Liver (tissue), 7 donors: ENCODE measurements at regions not wholly inside any gene's neighbourhood (a gene's known extent, or its start where the extent isn't known, plus 50 kb on each side); places are given as distances from the start of the nearest gene placed in this dataset.

Source experiments
- DNase-seq: peaks from one replicate; pipeline ENCODE4 v3.0.0-alpha.2; 2017; ENCODE audit warnings: low spot score
- H3K27ac ChIP-seq, 2 donors: one replicate each; pipeline ENCODE4 v1.7.0; 2013; ENCODE audit warnings: inconsistent platforms in 2 of 2, low read length in 2 of 2, control low read depth in 1 of 2, low read depth in 1 of 2, mild to moderate bottlenecking in 1 of 2
- H3K27me3 ChIP-seq, 4 donors: one replicate each; pipeline versions ENCODE4 v1.6.1 to v1.7.0; 2013; ENCODE audit warnings: low read length in 3 of 4, inconsistent platforms in 1 of 4, mild to moderate bottlenecking in 1 of 4, moderate library complexity in 1 of 4; ENCODE audit not compliant: control insufficient read depth in 4 of 4, insufficient read depth in 4 of 4
- H3K36me3 ChIP-seq, 4 donors: one replicate each; pipeline versions ENCODE4 v1.6.1 to v1.7.0; 2013; ENCODE audit warnings: low read length in 3 of 4, mild to moderate bottlenecking in 3 of 4, low read depth in 1 of 4, moderate library complexity in 1 of 4; ENCODE audit not compliant: control insufficient read depth in 4 of 4, insufficient read depth in 3 of 4
- H3K4me1 ChIP-seq, 4 donors: one replicate each; pipeline versions ENCODE4 v1.6.1 to v1.7.0; 2013; ENCODE audit warnings: low read length in 3 of 4, mild to moderate bottlenecking in 3 of 4, moderate library complexity in 1 of 4; ENCODE audit not compliant: control insufficient read depth in 4 of 4, insufficient read depth in 4 of 4
- H3K4me3 ChIP-seq, 3 donors: one replicate each; pipeline versions ENCODE4 v1.6.1 to v1.7.0; 2013; ENCODE audit warnings: low read length in 3 of 3, control low read depth in 1 of 3, low read depth in 1 of 3, mild to moderate bottlenecking in 1 of 3
- H3K9ac ChIP-seq, 2 donors: one replicate each; pipeline ENCODE4 v1.7.0; 2013; ENCODE audit warnings: low read length in 2 of 2, mild to moderate bottlenecking in 2 of 2, moderate library complexity in 2 of 2, control low read depth in 1 of 2, low read depth in 1 of 2
- H3K9me3 ChIP-seq, 4 donors: one replicate each; pipeline versions ENCODE4 v1.6.1 to v1.7.0; 2013; ENCODE audit warnings: low read length in 3 of 4; ENCODE audit not compliant: control insufficient read depth in 4 of 4
- EGR1 ChIP-seq, 2 donors: IDR thresholded peaks; 2 replicates each; pipeline ENCODE4 v1.6.1; 2016 to 2018; ENCODE audit warnings: antibody characterized with exemption in 2 of 2, low read depth in 2 of 2
- FOXA1 ChIP-seq: IDR thresholded peaks from 2 replicates; pipeline ENCODE4 v1.6.1; 2016; ENCODE audit warnings: antibody characterized with exemption
- FOXA2 ChIP-seq: IDR thresholded peaks from 2 replicates; pipeline ENCODE4 v1.6.1; 2016; ENCODE audit warnings: antibody characterized with exemption
- GABPA ChIP-seq, 2 donors: IDR thresholded peaks in 1 of 2; conservative IDR thresholded peaks in 1 of 2; 2 replicates each; pipeline ENCODE4 v1.6.1; 2016; ENCODE audit warnings: antibody characterized with exemption in 2 of 2, mild to moderate bottlenecking in 1 of 2, moderate library complexity in 1 of 2
- HNF4A ChIP-seq, 2 donors: conservative IDR thresholded peaks; 2 replicates each; pipeline ENCODE4 v1.6.1; 2016; ENCODE audit warnings: antibody characterized with exemption in 2 of 2, mild to moderate bottlenecking in 2 of 2
- HNF4G ChIP-seq: IDR thresholded peaks from 2 replicates; pipeline ENCODE4 v1.6.1; 2016; ENCODE audit warnings: antibody characterized with exemption
- JUND ChIP-seq, 2 donors: IDR thresholded peaks; 2 replicates each; pipeline ENCODE4 v1.6.1; 2016; ENCODE audit warnings: antibody characterized with exemption in 2 of 2
- MAX ChIP-seq: IDR thresholded peaks from 2 replicates; pipeline ENCODE4 v1.6.1; 2016; ENCODE audit warnings: antibody characterized with exemption
- NR2F2 ChIP-seq: IDR thresholded peaks from 2 replicates; pipeline ENCODE4 v1.6.1; 2016; ENCODE audit warnings: antibody characterized with exemption
- RAD21 ChIP-seq, 2 donors: IDR thresholded peaks; 2 replicates each; pipeline ENCODE4 v1.6.1; 2016; ENCODE audit warnings: antibody characterized with exemption in 2 of 2, mild to moderate bottlenecking in 2 of 2
- RXRA ChIP-seq, 2 donors: IDR thresholded peaks; 2 replicates each; pipeline ENCODE4 v1.6.1; 2017 to 2018; ENCODE audit warnings: antibody characterized with exemption in 2 of 2, mild to moderate bottlenecking in 1 of 2
- SP1 ChIP-seq: IDR thresholded peaks from 2 replicates; pipeline ENCODE4 v1.6.1; 2018; ENCODE audit warnings: antibody characterized with exemption, mild to moderate bottlenecking
- TAF1 ChIP-seq: conservative IDR thresholded peaks from 2 replicates; pipeline ENCODE4 v1.6.1; 2016; ENCODE audit warnings: antibody characterized with exemption, mild to moderate bottlenecking
- YY1 ChIP-seq: IDR thresholded peaks from 2 replicates; pipeline ENCODE4 v1.6.1; 2016; ENCODE audit warnings: antibody characterized with exemption, mild to moderate bottlenecking
- TF ChIP-seq, protein P1 (sequence below): fragments of 150-350 bp; IDR thresholded peaks from 2 replicates; pipeline ENCODE4 v1.5.1; 2017; ENCODE audit warnings: improper control_type of control experiment, low read depth, low read length; ENCODE audit not compliant: missing input control
- TF ChIP-seq, protein P2 (sequence below): IDR thresholded peaks from 2 replicates; pipeline ENCODE4 v1.6.1; 2016; ENCODE audit warnings: antibody characterized with exemption, mild to moderate bottlenecking
- TF ChIP-seq, protein P3 (sequence below): IDR thresholded peaks from 2 replicates; pipeline ENCODE4 v1.6.1; 2016; ENCODE audit warnings: antibody characterized with exemption
- TF ChIP-seq, protein P4 (sequence below): IDR thresholded peaks from 2 replicates; pipeline ENCODE4 v1.6.1; 2016; ENCODE audit warnings: antibody characterized with exemption
- donor health status: healthy.
- donor health status: healthy.
- donor health status: healthy.
- donor health status: healthy.

- Histone ChIP-seq H3K9me3 (peaks cover 0 to 8% (median 3%) of the 10 kb centered on the region in 4 donors), H3K36me3 (no peaks in the 10 kb centered on the region), H3K27ac (peak overlapping the region in 1 of 2 donors; percentile 43), H3K4me1 (peaks cover 0 to 7% (median 2%) of the 10 kb centered on the region in 4 donors), H3K27me3 (no peaks in the 10 kb centered on the region), H3K9ac (no peak overlapping the region), H3K4me3 (no peak overlapping the region)
- TF ChIP-seq MAX (peak; percentile 77), HNF4G (peak; percentile 97), EGR1 (IDR thresholded peaks at IDR 0.05; ENCODE audit: low read depth in 2 of 2) (peak in 1 of 2 donors; percentile 57), SP1 (peak; percentile 98), FOXA2 (peak; percentile 81), GABPA (IDR thresholded peaks at IDR 0.05 in 1 of 2, conservative IDR thresholded peaks at IDR 0.05 in 1 of 2) (peak in 1 of 2 donors; percentile 49), RAD21 (IDR thresholded peaks at IDR 0.05) (peak; percentile 60 to 62), FOXA1 (peak; percentile 87), HNF4A (conservative IDR thresholded peaks at IDR 0.05) (peak; percentile 100), YY1 (peak; percentile 86), TAF1 (no peak), RXRA (IDR thresholded peaks at IDR 0.05) (peak; percentile 97), JUND (IDR thresholded peaks at IDR 0.05) (peak; percentile 79 to 92), NR2F2 (peak; percentile 57)
- TF ChIP-seq, protein P1, sequence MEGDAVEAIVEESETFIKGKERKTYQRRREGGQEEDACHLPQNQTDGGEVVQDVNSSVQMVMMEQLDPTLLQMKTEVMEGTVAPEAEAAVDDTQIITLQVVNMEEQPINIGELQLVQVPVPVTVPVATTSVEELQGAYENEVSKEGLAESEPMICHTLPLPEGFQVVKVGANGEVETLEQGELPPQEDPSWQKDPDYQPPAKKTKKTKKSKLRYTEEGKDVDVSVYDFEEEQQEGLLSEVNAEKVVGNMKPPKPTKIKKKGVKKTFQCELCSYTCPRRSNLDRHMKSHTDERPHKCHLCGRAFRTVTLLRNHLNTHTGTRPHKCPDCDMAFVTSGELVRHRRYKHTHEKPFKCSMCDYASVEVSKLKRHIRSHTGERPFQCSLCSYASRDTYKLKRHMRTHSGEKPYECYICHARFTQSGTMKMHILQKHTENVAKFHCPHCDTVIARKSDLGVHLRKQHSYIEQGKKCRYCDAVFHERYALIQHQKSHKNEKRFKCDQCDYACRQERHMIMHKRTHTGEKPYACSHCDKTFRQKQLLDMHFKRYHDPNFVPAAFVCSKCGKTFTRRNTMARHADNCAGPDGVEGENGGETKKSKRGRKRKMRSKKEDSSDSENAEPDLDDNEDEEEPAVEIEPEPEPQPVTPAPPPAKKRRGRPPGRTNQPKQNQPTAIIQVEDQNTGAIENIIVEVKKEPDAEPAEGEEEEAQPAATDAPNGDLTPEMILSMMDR = no peak
- TF ChIP-seq, protein P2, sequence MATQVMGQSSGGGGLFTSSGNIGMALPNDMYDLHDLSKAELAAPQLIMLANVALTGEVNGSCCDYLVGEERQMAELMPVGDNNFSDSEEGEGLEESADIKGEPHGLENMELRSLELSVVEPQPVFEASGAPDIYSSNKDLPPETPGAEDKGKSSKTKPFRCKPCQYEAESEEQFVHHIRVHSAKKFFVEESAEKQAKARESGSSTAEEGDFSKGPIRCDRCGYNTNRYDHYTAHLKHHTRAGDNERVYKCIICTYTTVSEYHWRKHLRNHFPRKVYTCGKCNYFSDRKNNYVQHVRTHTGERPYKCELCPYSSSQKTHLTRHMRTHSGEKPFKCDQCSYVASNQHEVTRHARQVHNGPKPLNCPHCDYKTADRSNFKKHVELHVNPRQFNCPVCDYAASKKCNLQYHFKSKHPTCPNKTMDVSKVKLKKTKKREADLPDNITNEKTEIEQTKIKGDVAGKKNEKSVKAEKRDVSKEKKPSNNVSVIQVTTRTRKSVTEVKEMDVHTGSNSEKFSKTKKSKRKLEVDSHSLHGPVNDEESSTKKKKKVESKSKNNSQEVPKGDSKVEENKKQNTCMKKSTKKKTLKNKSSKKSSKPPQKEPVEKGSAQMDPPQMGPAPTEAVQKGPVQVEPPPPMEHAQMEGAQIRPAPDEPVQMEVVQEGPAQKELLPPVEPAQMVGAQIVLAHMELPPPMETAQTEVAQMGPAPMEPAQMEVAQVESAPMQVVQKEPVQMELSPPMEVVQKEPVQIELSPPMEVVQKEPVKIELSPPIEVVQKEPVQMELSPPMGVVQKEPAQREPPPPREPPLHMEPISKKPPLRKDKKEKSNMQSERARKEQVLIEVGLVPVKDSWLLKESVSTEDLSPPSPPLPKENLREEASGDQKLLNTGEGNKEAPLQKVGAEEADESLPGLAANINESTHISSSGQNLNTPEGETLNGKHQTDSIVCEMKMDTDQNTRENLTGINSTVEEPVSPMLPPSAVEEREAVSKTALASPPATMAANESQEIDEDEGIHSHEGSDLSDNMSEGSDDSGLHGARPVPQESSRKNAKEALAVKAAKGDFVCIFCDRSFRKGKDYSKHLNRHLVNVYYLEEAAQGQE = peak; percentile 80
- TF ChIP-seq, protein P3, sequence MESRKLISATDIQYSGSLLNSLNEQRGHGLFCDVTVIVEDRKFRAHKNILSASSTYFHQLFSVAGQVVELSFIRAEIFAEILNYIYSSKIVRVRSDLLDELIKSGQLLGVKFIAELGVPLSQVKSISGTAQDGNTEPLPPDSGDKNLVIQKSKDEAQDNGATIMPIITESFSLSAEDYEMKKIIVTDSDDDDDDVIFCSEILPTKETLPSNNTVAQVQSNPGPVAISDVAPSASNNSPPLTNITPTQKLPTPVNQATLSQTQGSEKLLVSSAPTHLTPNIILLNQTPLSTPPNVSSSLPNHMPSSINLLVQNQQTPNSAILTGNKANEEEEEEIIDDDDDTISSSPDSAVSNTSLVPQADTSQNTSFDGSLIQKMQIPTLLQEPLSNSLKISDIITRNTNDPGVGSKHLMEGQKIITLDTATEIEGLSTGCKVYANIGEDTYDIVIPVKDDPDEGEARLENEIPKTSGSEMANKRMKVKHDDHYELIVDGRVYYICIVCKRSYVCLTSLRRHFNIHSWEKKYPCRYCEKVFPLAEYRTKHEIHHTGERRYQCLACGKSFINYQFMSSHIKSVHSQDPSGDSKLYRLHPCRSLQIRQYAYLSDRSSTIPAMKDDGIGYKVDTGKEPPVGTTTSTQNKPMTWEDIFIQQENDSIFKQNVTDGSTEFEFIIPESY = peak; percentile 53
- TF ChIP-seq, protein P4, sequence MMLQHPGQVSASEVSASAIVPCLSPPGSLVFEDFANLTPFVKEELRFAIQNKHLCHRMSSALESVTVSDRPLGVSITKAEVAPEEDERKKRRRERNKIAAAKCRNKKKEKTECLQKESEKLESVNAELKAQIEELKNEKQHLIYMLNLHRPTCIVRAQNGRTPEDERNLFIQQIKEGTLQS = peak; percentile 79
- DNase-seq = no peak
These were observed 1272.7 kb upstream of the TMEFF2 start for GRCh38 chr2:193467276-193467987.
